Peyer's patch (tissue), 4 donors: ENCODE measurements at regions not wholly inside any gene's neighbourhood (a gene's known extent, or its start where the extent isn't known, plus 50 kb on each side); places are given as distances from the start of the nearest gene placed in this dataset.

Experiments
- CTCF ChIP-seq, 6 experiments: fragments of 450-650 bp in 4 of 6; fragments of 200-600 bp in 2 of 6; sonication (generic) in 1 of 6; IDR thresholded peaks; one replicate each; pipeline ENCODE4 v1.5.1; 2017 to 2019; ENCODE audit warnings: antibody characterized with exemption in 6 of 6, mild to moderate bottlenecking in 3 of 6, moderate library complexity in 1 of 6
- POLR2A ChIP-seq, 2 donors: fragments of 450-650 bp; IDR thresholded peaks; one replicate each; pipeline ENCODE4 v1.5.1; 2017; ENCODE audit warnings: antibody characterized with exemption in 2 of 2, mild to moderate bottlenecking in 2 of 2, moderate library complexity in 2 of 2

DNA sequence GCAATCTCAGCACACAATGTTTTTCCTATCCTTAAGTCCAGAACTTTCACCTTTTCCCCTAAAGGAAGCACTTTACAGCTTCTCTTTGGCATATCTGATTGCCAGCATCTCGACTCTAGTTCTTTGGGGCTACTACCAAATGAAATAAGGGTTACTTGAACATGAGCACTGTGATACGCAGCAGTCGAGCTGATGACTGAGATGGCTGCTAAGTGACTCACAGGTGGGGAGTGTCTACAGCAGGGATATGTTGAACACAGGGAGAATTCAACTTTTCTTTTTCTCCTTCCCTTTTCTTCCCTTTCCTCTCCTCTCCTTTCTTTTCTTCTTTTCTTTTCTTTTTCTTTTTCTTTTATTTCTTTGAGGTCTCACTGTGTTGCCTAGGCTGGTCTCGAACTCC is 334.8 kb downstream of the MAF start:
- TF ChIP-seq CTCF (IDR thresholded peaks at IDR 0.05), result no peak
- TF ChIP-seq POLR2A (IDR thresholded peaks at IDR 0.05), result no peak
